Esophagus squamous epithelium (tissue), 4 donors: ENCODE measurements at regions not wholly inside any gene's neighbourhood (a gene's known extent, or its start where the extent isn't known, plus 50 kb on each side); places are given as distances from the start of the nearest gene placed in this dataset.

Experiments used
- CTCF ChIP-seq, 6 experiments: fragments of 450-650 bp in 4 of 6; fragments of 200-600 bp in 2 of 6; sonication (generic) in 2 of 6; IDR thresholded peaks; one replicate each; pipeline ENCODE4 v1.5.1; 2016 to 2019; ENCODE audit warnings: antibody characterized with exemption in 6 of 6, mild to moderate bottlenecking in 4 of 6, moderate library complexity in 4 of 6
- POLR2A ChIP-seq, 4 donors: fragments of 450-650 bp; IDR thresholded peaks; one replicate each; pipeline ENCODE4 v1.6.1; 2017; ENCODE audit warnings: antibody characterized with exemption in 4 of 4, mild to moderate bottlenecking in 4 of 4, moderate library complexity in 3 of 4

- TF ChIP-seq CTCF (IDR thresholded peaks at IDR 0.05): no peak
- no peak for TF ChIP-seq POLR2A (IDR thresholded peaks at IDR 0.05)
Measured at GRCh38 chr3:160152638-160153037, 72.6 kb upstream of the C3orf80 start.
